HG03045 (cell line): ENCODE measurements at regions not wholly inside any gene's neighbourhood (a gene's known extent, or its start where the extent isn't known, plus 50 kb on each side); places are given as distances from the start of the nearest gene placed in this dataset.

Source experiments
- ATAC-seq: cut with Tn5 transposase; IDR thresholded peaks from one replicate; pipeline ENCODE4 v1.9.1; 2021; ENCODE audit warnings: mild to moderate bottlenecking, moderate library complexity; ENCODE audit not compliant: unreplicated experiment

DNA sequence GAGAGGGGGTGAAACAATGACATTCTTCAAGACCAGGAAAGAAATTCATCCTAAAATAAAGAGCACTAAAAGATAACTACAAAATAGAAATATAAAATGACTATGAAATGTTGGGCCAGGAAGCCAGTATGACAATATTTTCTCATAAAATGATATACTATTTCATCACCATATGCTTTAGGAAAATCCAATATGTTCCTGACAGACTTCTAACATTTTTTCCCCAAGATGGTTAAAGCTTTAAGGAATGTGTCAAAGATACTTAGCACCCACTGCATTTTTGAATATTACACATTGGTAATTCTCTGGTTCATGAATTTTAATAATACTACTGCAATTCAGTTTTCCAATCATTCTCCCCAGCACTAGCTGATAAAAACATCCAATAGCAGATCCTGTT, 87.7 kb upstream of the PLEKHG7 start:
- ATAC-seq, result no peak

- ATAC-seq, result no peak
Observed at GRCh38 chr12:92614502-92614901, 88.3 kb upstream of the PLEKHG7 start.

- no peak for ATAC-seq
Observed at GRCh38 chr12:92614001-92614400, 88.8 kb upstream of the PLEKHG7 start.

DNA sequence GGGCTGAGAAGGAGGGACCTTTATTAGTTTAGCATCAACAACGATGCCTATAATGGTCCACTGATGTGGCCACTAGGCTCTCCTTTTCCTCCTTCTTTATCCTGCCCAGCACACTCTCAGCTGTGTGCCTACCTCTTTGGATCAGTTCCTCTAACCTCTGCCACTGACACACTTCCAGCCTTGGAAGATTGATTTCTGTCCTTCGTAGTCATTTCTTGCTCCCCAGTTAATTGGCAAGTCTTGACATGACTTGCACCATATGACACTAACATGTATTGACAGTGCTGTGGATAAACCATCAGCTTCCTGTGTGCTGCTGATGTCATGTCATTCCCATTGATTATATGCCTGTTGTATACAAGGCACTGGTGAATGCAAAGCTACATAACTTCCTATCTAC, 90.2 kb upstream of the PLEKHG7 start:
- ATAC-seq, result peak; percentile 63

GRCh38 chr12:92608151-92609091, 94.4 kb upstream of the PLEKHG7 start:
- no peak for ATAC-seq

GRCh38 chr12:92606956-92607355, 95.8 kb upstream of the PLEKHG7 start:
- ATAC-seq, result no peak

- ATAC-seq, result no peak
Observed at GRCh38 chr12:92605621-92606170, 97.1 kb upstream of the PLEKHG7 start.

DNA sequence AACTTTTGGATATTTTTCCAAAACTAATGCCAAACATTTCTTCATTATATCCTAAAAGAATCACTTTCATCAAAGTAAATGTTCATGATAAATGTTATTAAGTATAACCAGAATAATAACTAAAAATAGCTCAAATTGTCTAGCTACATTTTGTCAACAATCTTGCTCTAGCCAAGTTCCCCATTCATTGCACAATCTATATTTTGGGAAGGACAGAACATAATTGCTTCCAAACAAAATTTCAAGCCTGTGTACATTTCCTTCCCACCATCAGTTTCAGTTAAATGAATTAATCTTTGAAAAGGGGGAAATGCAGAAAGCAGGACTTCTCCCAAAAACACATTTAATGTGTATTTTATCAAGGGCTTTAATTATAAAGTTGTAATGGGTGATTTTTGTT, 98.0 kb upstream of the PLEKHG7 start:
- no peak for ATAC-seq

DNA sequence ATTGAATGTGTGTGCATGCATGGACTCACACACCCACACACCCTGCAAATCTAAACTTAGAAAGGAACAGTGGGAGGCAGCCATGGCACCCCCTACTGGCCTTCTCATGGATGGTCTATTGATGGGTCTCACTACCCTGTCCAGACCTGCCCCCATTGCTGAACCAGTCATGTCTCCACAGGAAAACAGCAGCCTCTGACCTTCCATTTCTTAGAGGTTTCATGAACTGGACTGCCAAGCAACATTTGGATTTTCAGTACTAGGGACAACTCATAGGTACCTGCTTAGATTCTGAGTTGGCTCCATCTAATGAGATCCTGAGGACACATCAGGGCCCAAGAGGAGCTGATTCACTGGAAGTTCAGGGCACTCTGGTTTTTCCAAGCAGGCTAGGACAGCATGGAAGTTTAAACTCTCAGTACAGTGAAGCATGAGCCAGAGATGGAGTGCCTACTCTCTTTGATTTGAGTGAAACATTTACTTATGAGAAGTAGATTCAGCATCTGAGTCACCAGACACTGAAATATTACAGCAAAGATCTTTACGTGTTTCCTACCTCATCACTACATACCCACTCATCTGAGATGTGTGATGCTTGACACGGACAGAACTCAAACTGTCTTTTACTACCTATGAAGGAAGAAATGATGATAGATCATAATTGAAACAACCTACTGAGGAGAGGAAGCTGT, 98.9 kb upstream of the PLEKHG7 start:
- ATAC-seq, result no peak

GRCh38 chr12:92602930-92603623, 99.7 kb upstream of the PLEKHG7 start:
- no peak for ATAC-seq

DNA sequence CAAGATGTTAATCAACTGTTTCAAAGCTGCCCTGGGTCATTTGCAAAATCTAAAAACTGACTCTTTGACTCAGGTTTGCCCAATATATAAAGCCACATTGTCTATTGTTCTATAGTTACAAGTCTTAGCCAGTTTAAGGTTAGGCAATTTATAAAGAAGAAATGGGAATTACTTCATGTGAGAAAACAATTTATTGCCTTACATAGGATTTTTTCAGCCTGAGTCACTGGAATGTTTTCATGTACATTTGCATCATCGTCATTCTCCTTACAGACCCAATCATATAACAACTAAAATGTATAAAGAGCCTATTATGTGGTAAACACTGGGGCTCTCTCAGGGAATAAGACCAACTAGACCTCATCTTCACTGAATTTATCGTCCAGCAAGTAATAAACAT, 100.3 kb upstream of the PLEKHG7 start:
- no peak for ATAC-seq

- ATAC-seq, result no peak
Observed at GRCh38 chr12:92601680-92602079, 101.1 kb upstream of the PLEKHG7 start.

DNA sequence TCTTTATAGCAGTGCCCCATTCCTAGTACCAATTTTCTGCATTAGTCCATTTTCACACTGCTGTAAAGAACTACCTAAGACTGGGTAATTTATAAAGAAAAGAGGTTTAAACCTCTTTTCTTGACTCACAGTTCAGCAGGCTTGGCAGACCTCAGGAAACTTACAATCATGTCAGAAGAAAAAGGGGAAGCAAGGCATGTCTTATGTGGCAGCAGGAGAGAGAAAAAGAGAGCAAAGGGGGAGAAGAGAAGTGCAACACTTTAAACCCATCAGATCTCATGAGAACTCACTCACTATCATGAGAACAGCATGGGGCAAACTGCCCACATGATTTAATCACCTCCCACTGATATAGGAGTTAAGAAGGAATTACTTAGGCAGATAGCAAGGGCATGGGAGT, 101.6 kb upstream of the PLEKHG7 start:
- no peak for ATAC-seq

- ATAC-seq, result no peak
Observed at GRCh38 chr12:92600052-92600451, 102.7 kb upstream of the PLEKHG7 start.

GRCh38 chr12:92597997-92598396, 104.8 kb upstream of the PLEKHG7 start:
- no peak for ATAC-seq

DNA sequence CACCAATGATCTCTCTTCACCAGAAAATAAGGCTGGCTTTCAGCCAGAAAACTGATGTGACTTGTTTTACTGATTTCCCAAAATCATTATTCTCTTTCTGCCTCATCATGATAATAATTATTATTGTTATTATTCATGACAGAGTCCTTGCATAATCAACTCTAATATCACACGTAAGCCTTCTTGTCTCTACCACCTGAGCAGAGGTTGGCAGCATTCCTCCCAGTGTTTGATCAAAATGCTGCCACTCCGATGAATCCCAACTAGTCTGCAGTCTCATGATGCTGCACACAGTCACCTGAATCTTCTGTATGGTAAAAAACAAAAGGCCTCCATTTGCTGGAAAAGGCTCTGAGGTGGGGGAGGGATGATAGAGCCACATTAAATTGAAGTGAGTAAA, 105.7 kb upstream of the PLEKHG7 start:
- no peak for ATAC-seq

DNA sequence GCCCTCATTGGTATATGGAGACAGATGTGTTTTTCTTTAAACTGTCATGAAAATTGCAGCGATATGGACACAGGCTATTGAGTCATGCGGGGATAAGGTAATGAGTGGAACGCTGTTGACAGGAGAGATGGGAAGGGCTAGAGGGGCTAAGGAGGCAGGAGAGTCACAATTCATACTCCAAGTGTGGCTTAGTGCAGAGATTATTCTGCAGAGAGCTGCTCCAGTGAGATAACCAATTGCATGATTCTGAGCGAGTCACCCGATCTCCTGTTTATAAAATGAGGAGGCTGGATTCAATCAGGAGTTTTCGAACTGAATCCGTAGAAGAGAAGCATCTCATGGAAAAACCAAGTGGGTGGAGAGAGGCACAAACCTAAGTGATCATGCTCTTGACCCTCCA, 106.4 kb upstream of the PLEKHG7 start:
- no peak for ATAC-seq

- ATAC-seq, result no peak
Observed at GRCh38 chr12:92595663-92596062, 107.1 kb upstream of the PLEKHG7 start.

GRCh38 chr12:92593734-92594402, 108.9 kb upstream of the PLEKHG7 start:
- peak; percentile 98 for ATAC-seq

DNA sequence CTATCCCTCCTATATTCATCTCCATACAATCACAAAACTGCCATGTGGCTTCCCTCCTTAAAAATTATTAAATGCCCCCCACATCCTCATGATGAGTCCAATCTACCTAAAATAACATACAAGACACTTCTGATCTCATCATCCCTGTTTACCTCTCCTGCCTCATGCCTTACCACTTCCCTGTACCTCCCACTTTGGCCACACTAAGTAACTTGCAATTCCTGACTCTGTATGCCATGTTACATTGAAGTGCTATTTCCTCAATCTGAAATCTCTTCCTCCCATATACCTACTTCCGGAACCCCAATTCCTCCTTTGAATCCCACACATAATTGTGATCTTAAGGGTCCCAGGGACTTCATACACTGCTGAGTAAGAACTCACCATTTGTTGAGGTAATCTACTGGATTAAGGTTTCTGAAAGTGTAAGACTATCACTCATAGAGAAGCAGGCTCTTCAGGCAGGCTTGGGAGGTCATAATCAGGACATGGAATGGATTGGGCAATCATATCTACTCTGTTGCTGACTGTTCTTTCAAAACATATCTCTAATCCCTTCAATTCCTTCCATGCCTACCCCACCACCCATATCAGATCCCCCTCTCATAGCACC, 117.6 kb upstream of the PLEKHG7 start:
- no peak for ATAC-seq
